ENCODE measurements at regions not wholly inside any gene's neighbourhood (a gene's known extent, or its start where the extent isn't known, plus 50 kb on each side); places are given as distances from the start of the nearest gene placed in this dataset.

- H3K4me3 ChIP-seq (ENCODE audit: low read length): no peak overlapping the region
- no peak overlapping the region for H3K9ac ChIP-seq (ENCODE audit: low read length)
- H3K27me3 ChIP-seq (ENCODE audit: control insufficient read depth, insufficient read depth, low read length): no peaks in the 10 kb centered on the region
- no peaks in the 10 kb centered on the region for H3K36me3 ChIP-seq (ENCODE audit: control insufficient read depth, insufficient read depth, low read length)
- peaks cover 7% of the 10 kb centered on the region for H3K4me1 ChIP-seq (ENCODE audit: control insufficient read depth, insufficient read depth, low read length)
- H3K27ac ChIP-seq (ENCODE audit: low read depth, low read length): no peak overlapping the region
Measured at GRCh38 chr13:31045286-31046081, 113.0 kb downstream of the TEX26 start.

GRCh38 chr13:31044364-31045285, 112.2 kb downstream of the TEX26 start:
- H3K9ac ChIP-seq (ENCODE audit: low read length): no peak overlapping the region
- no peak overlapping the region for H3K27ac ChIP-seq (ENCODE audit: low read depth, low read length)

GRCh38 chr13:31043957-31044356, 111.5 kb downstream of the TEX26 start:
- H3K36me3 ChIP-seq (ENCODE audit: control insufficient read depth, insufficient read depth, low read length): no peaks in the 10 kb centered on the region
- no peak overlapping the region for H3K4me3 ChIP-seq (ENCODE audit: low read length)
- H3K27me3 ChIP-seq (ENCODE audit: control insufficient read depth, insufficient read depth, low read length): no peaks in the 10 kb centered on the region
- H3K27ac ChIP-seq (ENCODE audit: low read depth, low read length): no peak overlapping the region
- H3K4me1 ChIP-seq (ENCODE audit: control insufficient read depth, insufficient read depth, low read length): peaks cover 7% of the 10 kb centered on the region
- H3K9ac ChIP-seq (ENCODE audit: low read length): no peak overlapping the region

More at GRCh38 chr13:31044364-31045285, 112.2 kb downstream of the TEX26 start:
- Histone ChIP-seq H3K4me3 (ENCODE audit: low read length) (no peak overlapping the region), H3K27me3 (ENCODE audit: control insufficient read depth, insufficient read depth, low read length) (no peaks in the 10 kb centered on the region), H3K36me3 (ENCODE audit: control insufficient read depth, insufficient read depth, low read length) (no peaks in the 10 kb centered on the region), H3K4me1 (ENCODE audit: control insufficient read depth, insufficient read depth, low read length) (peaks cover 7% of the 10 kb centered on the region)

GRCh38 chr13:31042481-31043165, 110.2 kb downstream of the TEX26 start:
- H3K27ac ChIP-seq (ENCODE audit: low read depth, low read length): no peak overlapping the region
- peaks cover 7% of the 10 kb centered on the region for H3K4me1 ChIP-seq (ENCODE audit: control insufficient read depth, insufficient read depth, low read length)
- H3K9ac ChIP-seq (ENCODE audit: low read length): no peak overlapping the region
- no peaks in the 10 kb centered on the region for H3K36me3 ChIP-seq (ENCODE audit: control insufficient read depth, insufficient read depth, low read length)
- H3K4me3 ChIP-seq (ENCODE audit: low read length): no peak overlapping the region
- no peaks in the 10 kb centered on the region for H3K27me3 ChIP-seq (ENCODE audit: control insufficient read depth, insufficient read depth, low read length)

GRCh38 chr13:31042049-31042448, 109.6 kb downstream of the TEX26 start:
- no peaks in the 10 kb centered on the region for H3K36me3 ChIP-seq (ENCODE audit: control insufficient read depth, insufficient read depth, low read length)
- H3K4me1 ChIP-seq (ENCODE audit: control insufficient read depth, insufficient read depth, low read length): peaks cover 4% of the 10 kb centered on the region
- H3K27me3 ChIP-seq (ENCODE audit: control insufficient read depth, insufficient read depth, low read length): no peaks in the 10 kb centered on the region
- H3K9ac ChIP-seq (ENCODE audit: low read length): no peak overlapping the region
- no peak overlapping the region for H3K27ac ChIP-seq (ENCODE audit: low read depth, low read length)
- H3K4me3 ChIP-seq (ENCODE audit: low read length): no peak overlapping the region

- Histone ChIP-seq H3K9ac (ENCODE audit: low read length) (no peak overlapping the region), H3K27ac (ENCODE audit: low read depth, low read length) (no peak overlapping the region), H3K27me3 (ENCODE audit: control insufficient read depth, insufficient read depth, low read length) (no peaks in the 10 kb centered on the region), H3K4me1 (ENCODE audit: control insufficient read depth, insufficient read depth, low read length) (peaks cover 4% of the 10 kb centered on the region), H3K4me3 (ENCODE audit: low read length) (no peak overlapping the region), H3K36me3 (ENCODE audit: control insufficient read depth, insufficient read depth, low read length) (no peaks in the 10 kb centered on the region)
Measured at GRCh38 chr13:31038834-31039552, 106.5 kb downstream of the TEX26 start.

GRCh38 chr13:31037874-31038500, 105.5 kb downstream of the TEX26 start:
- no peaks in the 10 kb centered on the region for H3K27me3 ChIP-seq (ENCODE audit: control insufficient read depth, insufficient read depth, low read length)
- no peak overlapping the region for H3K9ac ChIP-seq (ENCODE audit: low read length)
- H3K4me3 ChIP-seq (ENCODE audit: low read length): no peak overlapping the region
- H3K4me1 ChIP-seq (ENCODE audit: control insufficient read depth, insufficient read depth, low read length): peaks cover 4% of the 10 kb centered on the region
- no peak overlapping the region for H3K27ac ChIP-seq (ENCODE audit: low read depth, low read length)
- no peaks in the 10 kb centered on the region for H3K36me3 ChIP-seq (ENCODE audit: control insufficient read depth, insufficient read depth, low read length)

- Histone ChIP-seq H3K4me3 (ENCODE audit: low read length) (no peak overlapping the region), H3K9ac (ENCODE audit: low read length) (no peak overlapping the region), H3K27ac (ENCODE audit: low read depth, low read length) (no peak overlapping the region), H3K27me3 (ENCODE audit: control insufficient read depth, insufficient read depth, low read length) (no peaks in the 10 kb centered on the region), H3K4me1 (ENCODE audit: control insufficient read depth, insufficient read depth, low read length) (peaks cover 4% of the 10 kb centered on the region), H3K36me3 (ENCODE audit: control insufficient read depth, insufficient read depth, low read length) (no peaks in the 10 kb centered on the region)
Measured at GRCh38 chr13:31036731-31037695, 104.6 kb downstream of the TEX26 start.

GRCh38 chr13:31035185-31035965, 102.9 kb downstream of the TEX26 start:
- H3K4me3 ChIP-seq (ENCODE audit: low read length): no peak overlapping the region
- no peaks in the 10 kb centered on the region for H3K27me3 ChIP-seq (ENCODE audit: control insufficient read depth, insufficient read depth, low read length)
- peaks cover 4% of the 10 kb centered on the region for H3K4me1 ChIP-seq (ENCODE audit: control insufficient read depth, insufficient read depth, low read length)
- H3K36me3 ChIP-seq (ENCODE audit: control insufficient read depth, insufficient read depth, low read length): no peaks in the 10 kb centered on the region
- no peak overlapping the region for H3K27ac ChIP-seq (ENCODE audit: low read depth, low read length)
- H3K9ac ChIP-seq (ENCODE audit: low read length): no peak overlapping the region

GRCh38 chr13:31032528-31033113, 100.2 kb downstream of the TEX26 start:
- H3K27ac ChIP-seq (ENCODE audit: low read depth, low read length): no peak overlapping the region

More at GRCh38 chr13:31032528-31033113, 100.2 kb downstream of the TEX26 start:
- Histone ChIP-seq H3K9ac (ENCODE audit: low read length) (no peak overlapping the region), H3K36me3 (ENCODE audit: control insufficient read depth, insufficient read depth, low read length) (no peaks in the 10 kb centered on the region), H3K27me3 (ENCODE audit: control insufficient read depth, insufficient read depth, low read length) (no peaks in the 10 kb centered on the region), H3K4me1 (ENCODE audit: control insufficient read depth, insufficient read depth, low read length) (peaks cover 4% of the 10 kb centered on the region), H3K4me3 (ENCODE audit: low read length) (no peak overlapping the region)
